Trophoblast cell (in vitro differentiated cells and primary cell): ENCODE measurements at regions not wholly inside any gene's neighbourhood (a gene's known extent, or its start where the extent isn't known, plus 50 kb on each side); places are given as distances from the start of the nearest gene placed in this dataset.

Experiments
- DNase-seq, 2 donors: peaks; one replicate each; pipeline ENCODE4 v3.0.0-alpha.2; 2016
- H2AFZ ChIP-seq: 2 replicates; pipeline ENCODE4 v1.6.1; 2013; ENCODE audit warnings: low read length, moderate library complexity, mild to moderate bottlenecking; ENCODE audit not compliant: insufficient read depth, poor library complexity
- H2AK5ac ChIP-seq: 2 replicates; pipeline ENCODE4 v1.6.1; 2013; ENCODE audit warnings: mild to moderate bottlenecking, low read length
- H2BK120ac ChIP-seq: 2 replicates; pipeline ENCODE4 v1.6.1; 2013; ENCODE audit warnings: low read length, mild to moderate bottlenecking, moderate library complexity; ENCODE audit not compliant: insufficient read depth, poor library complexity
- H2BK12ac ChIP-seq: 2 replicates; pipeline ENCODE4 v1.6.1; 2013; ENCODE audit warnings: mild to moderate bottlenecking, low read length, moderate library complexity
- H2BK5ac ChIP-seq: 2 replicates; pipeline ENCODE4 v1.6.1; 2013; ENCODE audit warnings: low read length, low read depth, moderate library complexity, mild to moderate bottlenecking; ENCODE audit not compliant: poor library complexity
- H3K14ac ChIP-seq: 2 replicates; pipeline ENCODE4 v1.6.1; 2013; ENCODE audit warnings: mild to moderate bottlenecking, low read length
- H3K18ac ChIP-seq: 2 replicates; pipeline ENCODE4 v1.6.1; 2013; ENCODE audit warnings: mild to moderate bottlenecking, low read length
- H3K23ac ChIP-seq: 2 replicates; pipeline ENCODE4 v1.6.1; 2013; ENCODE audit warnings: low read length
- H3K27ac ChIP-seq: 2 replicates; pipeline ENCODE4 v1.5.1; 2013; ENCODE audit warnings: low read depth, mild to moderate bottlenecking, inconsistent platforms, low read length, moderate library complexity
- H3K27me3 ChIP-seq: 2 replicates; pipeline ENCODE4 v1.6.1; 2013; ENCODE audit warnings: inconsistent platforms, mild to moderate bottlenecking, low read length, moderate library complexity; ENCODE audit not compliant: insufficient read depth
- H3K36me3 ChIP-seq, 2 experiments: 1 replicate in 1 of 2; 2 replicates in 1 of 2; pipeline ENCODE4 v1.6.1; 2013; ENCODE audit warnings: low read length in 2 of 2, mild to moderate bottlenecking in 2 of 2, moderate library complexity in 1 of 2; ENCODE audit not compliant: insufficient read depth in 2 of 2, control insufficient read depth in 1 of 2
- H3K4ac ChIP-seq: 2 replicates; pipeline ENCODE4 v1.6.1; 2013; ENCODE audit warnings: low read depth, mild to moderate bottlenecking, low read length, moderate library complexity
- H3K4me1 ChIP-seq, 2 experiments: 1 replicate in 1 of 2; 2 replicates in 1 of 2; pipeline ENCODE4 v1.6.1; 2013; ENCODE audit warnings: low read length in 2 of 2, mild to moderate bottlenecking in 2 of 2, moderate library complexity in 1 of 2; ENCODE audit not compliant: insufficient read depth in 2 of 2, control insufficient read depth in 1 of 2
- H3K4me2 ChIP-seq: 2 replicates; pipeline ENCODE4 v1.6.1; 2013; ENCODE audit warnings: inconsistent platforms, mild to moderate bottlenecking, low read length, moderate library complexity
- H3K4me3 ChIP-seq: 2 replicates; pipeline ENCODE4 v1.5.1; 2013; ENCODE audit warnings: mild to moderate bottlenecking, low read depth, low read length, inconsistent platforms
- H3K79me1 ChIP-seq: one replicate; pipeline ENCODE4 v1.6.1; 2013; ENCODE audit warnings: low read length
- H3K79me2 ChIP-seq: 2 replicates; pipeline ENCODE4 v1.6.1; 2013; ENCODE audit warnings: low read length, mild to moderate bottlenecking; ENCODE audit not compliant: control insufficient read depth, insufficient read depth, poor library complexity
- H3K9ac ChIP-seq: 2 replicates; pipeline ENCODE4 v1.6.1; 2013; ENCODE audit warnings: mild to moderate bottlenecking, low read length
- H3K9me3 ChIP-seq: 2 replicates; pipeline ENCODE4 v1.6.1; 2013; ENCODE audit warnings: low read depth, mild to moderate bottlenecking, control low read depth, inconsistent platforms, low read length; ENCODE audit not compliant: insufficient read depth
- H4K12ac ChIP-seq: 2 replicates; pipeline ENCODE4 v1.6.1; 2013; ENCODE audit warnings: low read depth, mild to moderate bottlenecking, low read length, moderate library complexity
- H4K8ac ChIP-seq: 2 replicates; pipeline ENCODE4 v1.6.1; 2013; ENCODE audit warnings: low read depth, mild to moderate bottlenecking, low read length, moderate library complexity
- H4K91ac ChIP-seq: one replicate; pipeline ENCODE4 v1.6.1; 2013; ENCODE audit warnings: low read depth, mild to moderate bottlenecking, low read length, moderate library complexity
- WGBS: extraction: QIAGEN DNeasy Blood & Tissue Kit; methylation state at CpG from one replicate; pipeline ENCODE4 v1.1.7; 2013; ENCODE audit warnings: missing lambda C conversion rate; ENCODE audit not compliant: insufficient read length, insufficient coverage; ENCODE audit errors: extremely low coverage; 5-methylcytosine and 5-hydroxymethylcytosine counted together

DNA sequence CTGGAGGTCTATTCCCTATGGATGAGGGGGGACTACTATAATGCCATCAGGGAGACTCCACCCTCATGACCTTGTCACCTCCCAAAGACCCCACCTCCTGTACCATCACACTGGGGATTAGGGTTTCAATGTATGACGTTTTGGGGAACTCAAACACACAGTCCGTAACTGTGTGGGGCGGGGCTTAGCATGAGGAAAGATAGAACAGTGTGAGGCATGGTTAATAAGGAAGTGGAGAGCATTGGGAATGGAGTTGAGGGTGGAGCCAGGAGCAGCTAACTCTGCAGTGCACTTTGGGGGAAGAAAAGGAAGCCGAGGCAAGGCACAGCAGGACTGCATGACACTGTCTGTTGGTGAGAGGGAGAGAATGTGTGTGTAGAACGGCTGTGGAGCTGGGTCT lies 90.9 kb upstream of the AGBL1 start:
- Histone ChIP-seq H3K23ac (no peak overlapping the region), H3K4ac (no peak overlapping the region), H2AFZ (no peak overlapping the region), H3K4me3 (no peak overlapping the region), H3K79me1 (no peaks in the 10 kb centered on the region), H3K27ac (no peak overlapping the region), H3K79me2 (no peaks in the 10 kb centered on the region), H2AK5ac (no peak overlapping the region), H2BK5ac (no peak overlapping the region), H3K4me2 (no peak overlapping the region), H3K9me3 (no peaks in the 10 kb centered on the region), H3K14ac (no peak overlapping the region), H2BK12ac (no peak overlapping the region), H3K27me3 (no peaks in the 10 kb centered on the region), H3K9ac (no peak overlapping the region), H4K91ac (no peak overlapping the region), H2BK120ac (no peak overlapping the region), H3K18ac (no peak overlapping the region), H3K36me3 (no peaks in the 10 kb centered on the region), H4K12ac (no peak overlapping the region), H3K4me1 (no peaks in the 10 kb centered on the region), H4K8ac (no peak overlapping the region)
- WGBS = no CpG with 5 or more reads among the region's 5 CpGs
- no peak for DNase-seq

DNA sequence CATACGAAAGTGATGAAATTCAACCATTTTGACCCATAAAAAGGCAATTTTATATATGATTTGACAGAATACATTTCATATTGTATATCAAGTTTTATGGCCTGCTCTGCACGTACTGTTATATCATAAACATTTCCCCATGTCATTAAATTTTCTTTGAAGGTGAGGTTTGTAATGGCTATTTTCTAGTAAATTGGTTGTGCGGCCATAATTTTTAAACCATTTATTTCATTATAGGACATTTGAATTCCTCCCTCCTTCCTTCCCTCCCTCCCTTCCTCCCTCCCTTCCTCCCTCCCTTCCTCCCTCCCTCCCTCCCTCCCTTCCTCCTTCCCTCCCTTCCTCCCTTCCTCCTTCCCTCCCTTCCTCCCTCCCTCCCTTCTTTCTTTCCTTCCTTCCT lies 87.4 kb upstream of the AGBL1 start:
- Histone ChIP-seq H4K12ac (no peak overlapping the region), H3K4ac (no peak overlapping the region), H3K36me3 (no peaks in the 10 kb centered on the region), H3K27ac (no peak overlapping the region), H3K9ac (no peak overlapping the region), H2BK120ac (no peak overlapping the region), H3K4me3 (no peak overlapping the region), H3K79me2 (no peaks in the 10 kb centered on the region), H3K9me3 (no peaks in the 10 kb centered on the region), H3K27me3 (no peaks in the 10 kb centered on the region), H2BK12ac (no peak overlapping the region), H4K91ac (no peak overlapping the region), H3K18ac (no peak overlapping the region), H2AFZ (no peak overlapping the region), H2AK5ac (no peak overlapping the region), H3K79me1 (no peaks in the 10 kb centered on the region), H3K14ac (no peak overlapping the region), H3K23ac (no peak overlapping the region), H3K4me2 (no peak overlapping the region), H3K4me1 (no peaks in the 10 kb centered on the region), H4K8ac (no peak overlapping the region), H2BK5ac (no peak overlapping the region)
- DNase-seq = no peak
- WGBS = no CpG with 5 or more reads among the region's 3 CpGs

DNA sequence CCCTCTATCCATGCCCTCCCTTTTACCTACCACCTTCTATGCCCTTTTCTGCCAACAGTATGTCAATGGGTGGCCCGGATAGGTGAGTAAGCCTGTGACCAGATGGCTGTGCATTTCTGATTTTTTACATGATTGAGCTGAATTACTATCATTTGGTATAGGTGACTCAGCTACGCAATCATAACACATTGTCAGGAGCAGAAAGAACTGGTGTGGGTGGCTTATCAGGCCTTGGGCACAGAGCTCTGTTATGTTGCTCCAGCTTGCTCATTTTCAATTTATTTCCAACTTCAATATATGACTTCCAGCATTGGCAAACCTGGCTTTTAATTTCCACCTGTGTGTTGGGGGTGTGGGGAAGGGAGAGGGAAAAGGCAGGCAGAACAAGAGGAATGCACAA lies 86.6 kb upstream of the AGBL1 start:
- no peak overlapping the region for H4K8ac ChIP-seq
- H2BK120ac ChIP-seq = no peak overlapping the region
- no peaks in the 10 kb centered on the region for H3K27me3 ChIP-seq
- no peak overlapping the region for H3K9ac ChIP-seq
- H3K4me1 ChIP-seq = no peaks in the 10 kb centered on the region
- no peak overlapping the region for H3K27ac ChIP-seq
- no peaks in the 10 kb centered on the region for H3K79me2 ChIP-seq
- no peak overlapping the region for H3K14ac ChIP-seq
- no peak overlapping the region for H4K12ac ChIP-seq
- no peak overlapping the region for H3K4ac ChIP-seq
- no peaks in the 10 kb centered on the region for H3K36me3 ChIP-seq
- no peak for DNase-seq
- no peak overlapping the region for H2BK5ac ChIP-seq
- H2AK5ac ChIP-seq = no peak overlapping the region
- no peak overlapping the region for H3K23ac ChIP-seq
- H2AFZ ChIP-seq = no peak overlapping the region
- H4K91ac ChIP-seq = no peak overlapping the region
- no peak overlapping the region for H2BK12ac ChIP-seq
- H3K4me2 ChIP-seq = no peak overlapping the region
- H3K4me3 ChIP-seq = no peak overlapping the region
- no CpG with 5 or more reads among the region's 2 CpGs for WGBS
- H3K18ac ChIP-seq = no peak overlapping the region
- H3K79me1 ChIP-seq = no peaks in the 10 kb centered on the region
- H3K9me3 ChIP-seq = no peaks in the 10 kb centered on the region

DNA sequence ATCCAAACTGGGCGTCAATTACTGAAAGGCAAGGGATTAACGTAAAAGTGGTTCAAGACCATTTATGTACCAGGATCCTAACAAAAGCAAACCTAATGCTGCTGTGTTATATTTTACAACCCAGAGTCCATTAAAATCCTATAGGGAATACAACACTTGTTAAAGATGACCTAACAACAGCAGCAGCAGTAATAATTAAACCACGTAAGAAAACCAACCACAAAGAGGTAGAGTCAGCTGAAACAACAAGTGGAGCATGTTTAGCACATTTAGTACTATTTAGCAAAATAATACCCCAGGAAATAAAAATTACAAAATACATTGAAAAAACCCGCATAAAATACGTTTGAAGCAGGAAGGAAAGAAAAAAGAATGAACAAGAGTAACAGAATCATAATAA lies 82.1 kb upstream of the AGBL1 start:
- Histone ChIP-seq H4K91ac (no peak overlapping the region), H3K14ac (no peak overlapping the region), H4K12ac (no peak overlapping the region), H3K27ac (no peak overlapping the region), H3K36me3 (no peaks in the 10 kb centered on the region), H3K18ac (no peak overlapping the region), H3K4me1 (no peaks in the 10 kb centered on the region), H4K8ac (no peak overlapping the region), H2BK5ac (no peak overlapping the region), H3K9ac (no peak overlapping the region), H3K79me1 (no peaks in the 10 kb centered on the region), H3K27me3 (no peaks in the 10 kb centered on the region), H2AK5ac (no peak overlapping the region), H2BK120ac (no peak overlapping the region), H3K9me3 (no peaks in the 10 kb centered on the region), H3K23ac (no peak overlapping the region), H2AFZ (no peak overlapping the region), H3K4ac (no peak overlapping the region), H3K79me2 (no peaks in the 10 kb centered on the region), H2BK12ac (no peak overlapping the region), H3K4me2 (no peak overlapping the region), H3K4me3 (no peak overlapping the region)
- DNase-seq = no peak
- no CpG with 5 or more reads among the region's 5 CpGs for WGBS

DNA sequence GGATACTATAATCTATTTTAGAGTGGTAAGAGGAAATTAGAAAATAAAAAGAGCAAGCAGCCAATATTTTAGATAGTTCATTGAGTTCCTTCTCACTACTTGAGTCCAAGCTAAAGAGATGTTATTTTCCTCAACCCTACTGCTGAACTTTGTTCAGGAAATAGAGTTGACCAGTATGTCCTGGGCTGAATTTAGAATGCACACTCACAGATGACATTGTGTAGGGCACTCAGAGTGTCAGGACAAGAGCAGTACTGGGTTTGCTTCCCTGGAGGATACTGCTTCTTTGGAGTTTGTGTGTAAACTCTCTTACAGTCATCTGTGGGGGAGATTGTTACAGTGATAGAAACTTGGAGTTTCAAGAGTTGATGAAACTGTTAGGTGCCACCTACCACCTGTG lies 80.0 kb upstream of the AGBL1 start:
- no peak overlapping the region for H4K12ac ChIP-seq
- H3K9me3 ChIP-seq = peaks cover 2% of the 10 kb centered on the region
- H3K27me3 ChIP-seq = no peaks in the 10 kb centered on the region
- H3K4ac ChIP-seq = no peak overlapping the region
- no peak overlapping the region for H2BK12ac ChIP-seq
- H3K4me1 ChIP-seq = no peaks in the 10 kb centered on the region
- no peaks in the 10 kb centered on the region for H3K79me1 ChIP-seq
- H3K4me2 ChIP-seq = no peak overlapping the region
- H4K8ac ChIP-seq = no peak overlapping the region
- no peak overlapping the region for H2AK5ac ChIP-seq
- H3K27ac ChIP-seq = no peak overlapping the region
- no peak overlapping the region for H3K23ac ChIP-seq
- no peak overlapping the region for H3K14ac ChIP-seq
- no peak overlapping the region for H4K91ac ChIP-seq
- H2BK5ac ChIP-seq = no peak overlapping the region
- H3K9ac ChIP-seq = no peak overlapping the region
- no peaks in the 10 kb centered on the region for H3K36me3 ChIP-seq
- H3K18ac ChIP-seq = no peak overlapping the region
- H3K4me3 ChIP-seq = no peak overlapping the region
- no peak overlapping the region for H2BK120ac ChIP-seq
- no peaks in the 10 kb centered on the region for H3K79me2 ChIP-seq
- DNase-seq = no peak
- no peak overlapping the region for H2AFZ ChIP-seq
